Astrocyte (in vitro differentiated cells and primary cell): ENCODE measurements at regions not wholly inside any gene's neighbourhood (a gene's known extent, or its start where the extent isn't known, plus 50 kb on each side); places are given as distances from the start of the nearest gene placed in this dataset.
A peak's percentile ranks its signal among the peaks of the same experiment; 100 is the strongest.

Source experiments
- DNase-seq: peaks from one replicate; pipeline ENCODE4 v3.0.0-alpha.2; 2010; ENCODE audit warnings: low read depth
- FAIRE-seq: peaks from 2 replicates; lab custom pipeline; 2011; peaks lifted over from hg19 to GRCh38; lab: Jason Lieb, UNC
- H2AFZ ChIP-seq: 2 replicates; pipeline ENCODE4 v1.6.0; 2012; ENCODE audit warnings: low read depth, low read length, inconsistent platforms
- H3K27ac ChIP-seq: 2 replicates; pipeline ENCODE4 v1.5.1; 2011; ENCODE audit warnings: low read depth, low read length, inconsistent platforms
- H3K27me3 ChIP-seq: 2 replicates; pipeline ENCODE4 v1.6.0; 2011; ENCODE audit warnings: low read length, inconsistent platforms; ENCODE audit not compliant: insufficient read depth
- H3K36me3 ChIP-seq: 2 replicates; pipeline ENCODE4 v1.5.1; 2011; ENCODE audit warnings: low read length, inconsistent platforms; ENCODE audit not compliant: insufficient read depth
- H3K4me1 ChIP-seq: 2 replicates; pipeline ENCODE4 v1.5.1; 2011; ENCODE audit warnings: low read length, inconsistent platforms; ENCODE audit not compliant: insufficient read depth
- H3K4me2 ChIP-seq: 2 replicates; pipeline ENCODE4 v1.6.0; 2012; ENCODE audit warnings: low read length, inconsistent platforms
- H3K4me3 ChIP-seq: 2 replicates; pipeline ENCODE4 v1.5.1; 2011; ENCODE audit warnings: low read depth, mild to moderate bottlenecking, low read length, inconsistent platforms; ENCODE audit not compliant: insufficient read depth
- H3K79me2 ChIP-seq: 2 replicates; pipeline ENCODE4 v1.6.0; 2012; ENCODE audit warnings: mild to moderate bottlenecking, low read length, inconsistent platforms; ENCODE audit not compliant: insufficient read depth
- H3K9ac ChIP-seq: 2 replicates; pipeline ENCODE4 v1.6.0; 2012; ENCODE audit warnings: mild to moderate bottlenecking, low read length, inconsistent platforms
- H3K9me3 ChIP-seq: 2 replicates; pipeline ENCODE4 v1.5.1; 2012; ENCODE audit warnings: low read depth, mild to moderate bottlenecking, low read length, inconsistent platforms; ENCODE audit not compliant: insufficient read depth
- H4K20me1 ChIP-seq: 2 replicates; pipeline ENCODE4 v1.6.0; 2012; ENCODE audit warnings: low read length, inconsistent platforms; ENCODE audit not compliant: insufficient read depth
- H3K27ac Mint-ChIP-seq: one replicate; pipeline ENCODE4 v1.8.0; 2021; ENCODE audit warnings: mild to moderate bottlenecking, mixed read lengths; ENCODE audit not compliant: unreplicated experiment
- H3K27me3 Mint-ChIP-seq: one replicate; pipeline ENCODE4 v1.8.0; 2021; ENCODE audit warnings: low read depth, mixed read lengths; ENCODE audit not compliant: unreplicated experiment
- H3K36me3 Mint-ChIP-seq: one replicate; pipeline ENCODE4 v1.8.0; 2021; ENCODE audit warnings: low read depth, mixed read lengths; ENCODE audit not compliant: unreplicated experiment
- H3K4me1 Mint-ChIP-seq: one replicate; pipeline ENCODE4 v1.8.0; 2021; ENCODE audit warnings: low read depth, mixed read lengths; ENCODE audit not compliant: unreplicated experiment
- H3K4me3 Mint-ChIP-seq: one replicate; pipeline ENCODE4 v1.8.0; 2021; ENCODE audit warnings: mild to moderate bottlenecking, moderate library complexity, mixed read lengths; ENCODE audit not compliant: unreplicated experiment
- H3K9me3 Mint-ChIP-seq: one replicate; pipeline ENCODE4 v1.8.0; 2021; ENCODE audit warnings: mild to moderate bottlenecking, mixed read lengths; ENCODE audit not compliant: unreplicated experiment
- EZH2 ChIP-seq: IDR thresholded peaks from 2 replicates; pipeline ENCODE4 v1.6.1; 2012; ENCODE audit warnings: mild to moderate bottlenecking, low read length, inconsistent platforms; ENCODE audit not compliant: insufficient read depth
- TF ChIP-seq, protein P1 (sequence below): IDR thresholded peaks from 2 replicates; pipeline ENCODE4 v1.5.1; 2011; ENCODE audit warnings: low read depth, mild to moderate bottlenecking, inconsistent platforms, low read length, moderate library complexity; ENCODE audit not compliant: insufficient read depth

DNA sequence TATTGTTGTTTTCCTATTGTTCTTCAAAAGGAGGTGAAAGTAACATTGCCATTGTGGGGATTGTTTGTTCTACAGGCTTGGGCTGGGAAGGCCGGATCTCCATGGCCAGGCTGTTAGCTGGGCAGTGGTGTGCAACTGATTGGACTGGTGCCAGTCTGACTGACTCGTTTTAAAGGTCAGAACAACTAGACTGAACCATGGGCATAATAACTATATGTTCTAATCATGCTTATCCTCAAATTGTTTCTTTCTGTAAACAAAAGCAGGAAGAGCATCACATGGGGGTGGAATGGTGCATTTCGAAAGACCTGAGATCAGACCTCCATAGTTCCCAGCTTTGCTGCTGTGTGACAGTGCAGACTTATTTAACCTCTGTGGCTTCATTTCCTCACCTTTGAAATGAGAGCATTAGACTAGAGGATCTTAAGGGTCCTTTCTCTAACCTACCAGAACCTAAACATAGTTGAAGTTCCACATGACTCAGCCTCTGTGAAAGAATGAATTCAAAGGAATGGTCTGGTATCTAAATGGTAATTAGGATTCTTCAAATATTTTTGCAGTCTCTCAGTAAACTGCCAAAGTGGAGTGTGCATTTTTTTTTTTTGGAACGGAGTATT lies 66.7 kb upstream of the PGRMC2 start:
- no peaks in the 10 kb centered on the region for H3K9me3 Mint-ChIP-seq
- DNase-seq: peak; percentile 96
- H3K4me2 ChIP-seq: peak overlapping the region; percentile 66
- H3K27me3 Mint-ChIP-seq: no peaks in the 10 kb centered on the region
- TF ChIP-seq, protein P1, sequence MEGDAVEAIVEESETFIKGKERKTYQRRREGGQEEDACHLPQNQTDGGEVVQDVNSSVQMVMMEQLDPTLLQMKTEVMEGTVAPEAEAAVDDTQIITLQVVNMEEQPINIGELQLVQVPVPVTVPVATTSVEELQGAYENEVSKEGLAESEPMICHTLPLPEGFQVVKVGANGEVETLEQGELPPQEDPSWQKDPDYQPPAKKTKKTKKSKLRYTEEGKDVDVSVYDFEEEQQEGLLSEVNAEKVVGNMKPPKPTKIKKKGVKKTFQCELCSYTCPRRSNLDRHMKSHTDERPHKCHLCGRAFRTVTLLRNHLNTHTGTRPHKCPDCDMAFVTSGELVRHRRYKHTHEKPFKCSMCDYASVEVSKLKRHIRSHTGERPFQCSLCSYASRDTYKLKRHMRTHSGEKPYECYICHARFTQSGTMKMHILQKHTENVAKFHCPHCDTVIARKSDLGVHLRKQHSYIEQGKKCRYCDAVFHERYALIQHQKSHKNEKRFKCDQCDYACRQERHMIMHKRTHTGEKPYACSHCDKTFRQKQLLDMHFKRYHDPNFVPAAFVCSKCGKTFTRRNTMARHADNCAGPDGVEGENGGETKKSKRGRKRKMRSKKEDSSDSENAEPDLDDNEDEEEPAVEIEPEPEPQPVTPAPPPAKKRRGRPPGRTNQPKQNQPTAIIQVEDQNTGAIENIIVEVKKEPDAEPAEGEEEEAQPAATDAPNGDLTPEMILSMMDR: no peak
- TF ChIP-seq EZH2: no peak
- H3K36me3 ChIP-seq: no peaks in the 10 kb centered on the region
- peak overlapping the region; percentile 19 for H3K9ac ChIP-seq
- no peak overlapping the region for H3K4me3 ChIP-seq
- FAIRE-seq: peak; percentile 37
- H3K27me3 ChIP-seq: no peaks in the 10 kb centered on the region
- peaks cover 6% of the 10 kb centered on the region for H3K36me3 Mint-ChIP-seq
- H3K4me3 Mint-ChIP-seq: no peak overlapping the region
- H3K27ac ChIP-seq: peak overlapping the region; percentile 71
- H3K9me3 ChIP-seq: no peaks in the 10 kb centered on the region
- H3K4me1 ChIP-seq: peaks cover 27% of the 10 kb centered on the region
- H3K27ac Mint-ChIP-seq: peak overlapping the region; percentile 100
- H2AFZ ChIP-seq: no peak overlapping the region
- H3K79me2 ChIP-seq: no peaks in the 10 kb centered on the region
- peaks cover 59% of the 10 kb centered on the region for H3K4me1 Mint-ChIP-seq
- H4K20me1 ChIP-seq: no peaks in the 10 kb centered on the region

DNA sequence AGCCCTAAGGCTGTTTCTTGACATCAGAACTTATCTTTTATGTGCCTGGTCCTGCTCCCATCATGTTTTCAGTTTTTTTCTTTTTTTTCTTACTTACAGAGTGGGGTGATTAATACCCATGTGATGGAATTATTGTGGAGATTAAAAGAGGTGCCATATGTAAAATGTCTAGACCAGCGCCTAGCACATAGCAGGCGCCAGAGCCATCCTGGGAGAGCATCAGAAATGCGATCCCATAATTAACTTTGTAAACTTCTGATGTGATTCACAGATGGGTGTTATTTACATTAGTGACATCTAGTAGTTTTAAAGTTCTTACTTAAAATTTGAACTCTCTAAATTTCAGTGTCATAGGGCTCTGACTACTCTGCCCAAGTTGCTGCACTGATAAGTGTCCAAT lies 66.2 kb upstream of the PGRMC2 start:
- Histone ChIP-seq H3K27ac (peak overlapping the region; percentile 71), H3K4me3 (no peak overlapping the region), H3K4me2 (peak overlapping the region; percentile 66), H3K9ac (peak overlapping the region; percentile 19), H3K9me3 (no peaks in the 10 kb centered on the region), H3K36me3 (no peaks in the 10 kb centered on the region), H3K27me3 (no peaks in the 10 kb centered on the region), H3K79me2 (no peaks in the 10 kb centered on the region), H4K20me1 (no peaks in the 10 kb centered on the region), H3K4me1 (peaks cover 27% of the 10 kb centered on the region), H2AFZ (no peak overlapping the region)
- no peaks in the 10 kb centered on the region for H3K9me3 Mint-ChIP-seq
- peak overlapping the region; percentile 100 for H3K27ac Mint-ChIP-seq
- H3K36me3 Mint-ChIP-seq: peaks cover 6% of the 10 kb centered on the region
- FAIRE-seq (no peak), DNase-seq (no peak)
- H3K4me3 Mint-ChIP-seq: no peak overlapping the region
- no peaks in the 10 kb centered on the region for H3K27me3 Mint-ChIP-seq
- TF ChIP-seq, protein P1: no peak
- no peak for TF ChIP-seq EZH2
- H3K4me1 Mint-ChIP-seq: peaks cover 57% of the 10 kb centered on the region

DNA sequence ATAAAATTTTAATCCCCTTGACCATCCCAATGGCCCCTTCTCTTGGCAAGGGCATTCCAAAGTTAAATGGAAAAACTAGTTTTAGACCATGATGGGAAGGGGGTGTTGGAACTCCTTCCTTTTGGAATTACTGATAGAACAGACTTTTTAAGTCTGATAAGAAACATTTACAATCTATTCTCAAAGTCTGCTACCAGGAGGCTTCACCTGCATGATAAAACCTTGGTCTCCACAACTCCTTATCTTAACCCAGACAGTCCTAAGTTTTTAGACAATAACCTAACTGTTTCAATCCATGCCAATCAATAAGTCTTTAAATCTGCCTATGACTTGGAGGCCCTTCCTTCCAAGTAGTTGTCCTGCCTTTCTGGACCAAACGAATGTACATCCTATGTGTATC lies 63.9 kb upstream of the PGRMC2 start:
- no peak for FAIRE-seq
- H3K79me2 ChIP-seq: no peaks in the 10 kb centered on the region

More for the DNA sequence above, 63.9 kb upstream of the PGRMC2 start:
- H4K20me1 ChIP-seq: no peaks in the 10 kb centered on the region
- no peaks in the 10 kb centered on the region for H3K36me3 ChIP-seq
- H2AFZ ChIP-seq: no peak overlapping the region
- no peak overlapping the region for H3K27ac Mint-ChIP-seq
- H3K27me3 ChIP-seq: no peaks in the 10 kb centered on the region
- H3K4me3 Mint-ChIP-seq: no peak overlapping the region
- no peaks in the 10 kb centered on the region for H3K9me3 Mint-ChIP-seq
- H3K4me2 ChIP-seq: no peak overlapping the region
- peaks cover 52% of the 10 kb centered on the region for H3K4me1 Mint-ChIP-seq
- DNase-seq: no peak
- no peak for TF ChIP-seq EZH2
- TF ChIP-seq, protein P1: no peak
- H3K9ac ChIP-seq: no peak overlapping the region
- no peak overlapping the region for H3K27ac ChIP-seq
- no peaks in the 10 kb centered on the region for H3K27me3 Mint-ChIP-seq
- no peak overlapping the region for H3K4me3 ChIP-seq
- H3K36me3 Mint-ChIP-seq: peaks cover 6% of the 10 kb centered on the region
- peaks cover 29% of the 10 kb centered on the region for H3K4me1 ChIP-seq
- no peaks in the 10 kb centered on the region for H3K9me3 ChIP-seq
